HS-27A (cell line): ENCODE measurements at regions not wholly inside any gene's neighbourhood (a gene's known extent, or its start where the extent isn't known, plus 50 kb on each side); places are given as distances from the start of the nearest gene placed in this dataset.

Experiments
- DNase-seq: peaks from one replicate; pipeline ENCODE4 v3.0.0-alpha.2; 2012; ENCODE audit warnings: low read depth, missing footprints

DNA sequence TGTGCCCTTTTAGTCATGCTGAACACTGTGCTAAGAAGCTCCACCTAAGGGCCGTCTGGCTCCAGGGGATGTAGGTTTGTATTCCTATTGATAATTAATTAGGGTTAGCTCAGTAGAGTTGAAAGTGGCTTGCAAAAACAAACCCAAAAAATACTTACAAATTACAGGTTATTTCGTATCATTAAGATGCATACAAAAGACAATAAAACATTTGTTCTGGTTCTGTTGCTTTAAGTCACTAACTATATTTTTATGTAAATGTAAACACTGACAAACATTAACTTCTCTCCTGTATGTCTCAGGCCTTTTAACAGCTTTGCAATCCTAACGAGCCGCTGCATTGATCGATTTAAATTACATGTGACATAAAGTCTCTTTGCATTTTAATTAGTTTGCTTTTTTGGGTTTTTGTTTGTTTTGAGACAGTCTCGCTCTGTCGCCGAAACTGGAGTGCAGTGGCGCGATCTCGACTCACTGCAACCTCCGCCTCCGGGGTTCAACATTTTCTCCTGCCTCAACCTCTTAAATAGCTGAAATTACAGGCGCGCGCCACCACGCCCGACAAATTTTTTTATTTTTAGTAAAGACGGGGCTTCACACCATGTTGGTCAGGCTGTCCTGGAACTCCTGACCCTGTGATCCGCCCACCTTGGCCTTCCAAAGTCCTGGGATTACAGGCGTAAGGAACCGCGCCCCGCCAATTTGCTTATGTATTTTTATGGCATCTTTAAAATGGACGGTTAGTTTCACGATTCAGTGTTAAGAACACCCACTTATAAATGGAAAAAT, 110.9 kb downstream of the HFE start:
- peak; percentile 26 for DNase-seq

DNA sequence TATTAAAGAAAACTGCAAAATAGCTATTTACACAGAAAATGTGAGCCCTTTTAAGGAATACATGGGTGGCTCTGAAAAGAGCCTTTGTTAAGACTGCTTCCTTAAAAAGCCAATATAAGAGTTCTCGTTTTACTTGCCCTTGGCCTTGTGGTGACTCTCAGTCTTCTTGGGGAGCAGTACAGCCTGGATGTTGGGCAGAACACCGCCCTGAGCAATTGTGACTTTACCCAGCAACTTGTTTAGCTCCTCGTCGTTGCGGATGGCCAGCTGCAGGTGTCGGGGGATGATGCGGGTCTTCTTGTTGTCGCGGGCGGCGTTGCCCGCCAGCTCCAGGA, 111.5 kb downstream of the HFE start:
- DNase-seq = peak; percentile 51

DNA sequence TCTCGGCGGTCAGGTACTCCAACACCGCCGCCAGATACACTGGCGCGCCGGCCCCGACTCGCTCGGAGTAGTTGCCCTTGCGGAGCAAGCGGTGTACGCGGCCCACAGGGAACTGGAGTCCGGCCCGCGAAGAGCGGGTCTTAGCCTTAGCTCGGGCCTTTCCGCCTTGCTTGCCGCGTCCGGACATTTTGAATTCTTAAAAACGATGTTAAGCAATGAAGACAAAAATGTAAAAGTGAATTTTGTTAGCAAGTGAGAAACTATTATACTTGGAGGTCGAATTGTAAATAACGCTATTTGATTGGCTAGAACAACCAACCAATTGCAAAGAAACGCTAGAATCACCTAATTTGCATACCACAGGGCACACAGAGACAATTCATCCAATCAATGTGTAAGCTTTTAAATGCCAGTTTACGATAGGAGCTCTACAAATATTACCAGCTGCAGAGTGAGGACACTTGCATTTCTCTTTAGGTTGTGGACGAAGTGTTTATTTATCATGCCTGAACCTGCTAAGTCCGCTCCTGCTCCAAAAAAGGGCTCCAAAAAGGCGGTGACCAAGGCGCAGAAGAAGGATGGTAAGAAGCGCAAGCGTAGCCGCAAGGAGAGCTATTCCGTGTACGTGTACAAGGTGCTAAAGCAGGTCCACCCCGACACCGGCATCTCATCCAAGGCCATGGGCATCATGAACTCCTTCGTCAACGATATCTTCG, 112.0 kb downstream of the HFE start:
- peak; percentile 95 for DNase-seq

DNA sequence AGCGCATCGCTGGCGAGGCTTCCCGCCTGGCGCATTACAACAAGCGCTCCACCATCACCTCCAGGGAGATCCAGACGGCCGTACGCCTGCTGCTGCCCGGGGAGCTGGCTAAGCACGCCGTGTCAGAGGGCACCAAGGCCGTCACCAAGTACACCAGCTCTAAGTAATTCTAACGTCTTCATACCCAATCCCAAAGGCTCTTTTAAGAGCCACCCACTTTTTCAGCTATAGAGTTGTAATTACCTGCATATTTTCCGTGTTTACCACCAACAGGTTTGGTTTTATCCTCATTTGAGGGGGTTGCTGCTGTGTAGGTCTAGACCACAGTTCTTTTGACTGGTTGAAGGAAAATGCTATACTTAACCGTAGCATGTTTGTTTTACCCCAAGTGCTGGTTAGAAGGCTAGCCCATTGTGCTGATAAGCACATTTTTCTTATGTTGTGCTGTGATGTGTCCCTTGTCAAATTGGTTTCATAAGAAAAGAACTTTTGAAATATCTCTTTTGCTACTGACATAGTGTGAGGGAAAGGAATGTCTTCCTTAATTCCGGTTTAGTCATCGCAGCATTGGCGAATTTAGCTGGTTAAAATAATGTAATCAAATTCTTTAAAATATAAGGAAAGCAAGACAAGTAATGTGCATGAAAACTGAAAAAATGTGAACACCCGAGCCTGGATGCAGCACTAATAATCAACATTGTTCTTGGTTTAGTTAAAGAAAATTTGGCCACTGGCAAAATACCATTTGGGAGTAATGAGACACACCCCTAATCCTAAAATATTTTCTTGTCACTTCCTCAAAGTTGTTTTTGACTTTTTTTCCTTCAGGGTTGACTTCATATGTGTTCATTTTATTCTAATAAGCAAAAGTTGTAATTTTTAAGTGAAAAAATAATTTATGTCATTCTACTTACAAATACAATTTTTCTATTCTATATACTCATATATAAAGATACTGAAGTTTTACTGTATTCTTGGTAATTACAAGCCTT, 112.8 kb downstream of the HFE start:
- DNase-seq = peak; percentile 31

DNA sequence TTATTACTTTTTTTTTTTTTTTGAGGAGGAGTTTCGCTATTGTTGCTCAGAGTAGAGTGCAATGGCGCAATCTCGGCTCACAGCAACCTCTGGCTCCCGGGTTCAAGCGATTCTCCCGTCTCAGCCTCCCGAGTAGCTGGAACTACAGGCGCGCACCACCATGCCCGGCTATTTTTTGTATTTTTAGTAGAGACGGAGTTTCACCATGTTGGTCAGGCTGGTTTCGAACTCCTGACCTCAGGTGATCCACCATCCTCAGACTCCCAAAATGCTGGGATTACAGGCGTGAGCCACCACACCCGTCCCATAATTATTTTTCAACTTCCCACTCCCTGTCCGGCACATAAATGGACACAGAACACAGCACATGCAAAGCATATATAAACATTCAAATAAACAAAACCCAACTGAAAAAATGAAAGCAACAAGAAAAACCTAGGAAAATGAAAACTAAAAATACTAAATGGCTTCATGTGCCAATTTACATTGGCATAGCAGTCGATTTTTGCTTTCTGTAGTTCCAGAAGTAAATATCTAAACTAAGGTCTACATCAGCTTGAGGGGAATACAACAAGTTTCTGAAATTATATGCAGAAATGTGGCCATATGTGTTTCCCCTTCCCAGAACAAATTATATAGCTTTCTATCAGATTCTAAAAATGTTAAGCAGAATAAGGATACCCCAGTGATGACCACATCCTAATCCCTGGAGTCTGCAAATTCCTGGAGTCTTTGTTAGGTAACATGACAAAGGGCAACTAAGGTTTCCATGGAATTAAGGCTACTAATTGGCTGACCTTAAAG, 113.9 kb downstream of the HFE start:
- no peak for DNase-seq

DNA sequence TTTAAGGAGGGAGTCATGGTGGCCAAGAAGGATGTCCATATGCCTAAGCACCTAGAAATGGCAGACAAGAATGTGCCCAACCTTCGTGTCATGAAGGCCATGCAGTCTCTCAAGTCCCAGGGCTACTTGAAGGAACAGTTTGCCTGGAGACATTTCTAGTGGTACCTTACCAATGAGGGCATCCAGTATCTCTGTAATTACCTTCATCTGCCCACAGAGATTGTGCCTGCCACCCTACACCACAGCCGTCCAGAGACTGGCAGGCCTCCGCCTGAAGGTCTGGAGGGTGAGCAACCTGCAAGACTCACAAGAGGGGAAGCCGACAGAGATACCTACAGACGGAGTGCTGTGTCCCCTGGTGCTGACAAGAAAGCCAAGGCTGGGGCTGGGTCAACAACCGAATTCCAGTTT, 115.0 kb downstream of the HFE start:
- DNase-seq = no peak

DNA sequence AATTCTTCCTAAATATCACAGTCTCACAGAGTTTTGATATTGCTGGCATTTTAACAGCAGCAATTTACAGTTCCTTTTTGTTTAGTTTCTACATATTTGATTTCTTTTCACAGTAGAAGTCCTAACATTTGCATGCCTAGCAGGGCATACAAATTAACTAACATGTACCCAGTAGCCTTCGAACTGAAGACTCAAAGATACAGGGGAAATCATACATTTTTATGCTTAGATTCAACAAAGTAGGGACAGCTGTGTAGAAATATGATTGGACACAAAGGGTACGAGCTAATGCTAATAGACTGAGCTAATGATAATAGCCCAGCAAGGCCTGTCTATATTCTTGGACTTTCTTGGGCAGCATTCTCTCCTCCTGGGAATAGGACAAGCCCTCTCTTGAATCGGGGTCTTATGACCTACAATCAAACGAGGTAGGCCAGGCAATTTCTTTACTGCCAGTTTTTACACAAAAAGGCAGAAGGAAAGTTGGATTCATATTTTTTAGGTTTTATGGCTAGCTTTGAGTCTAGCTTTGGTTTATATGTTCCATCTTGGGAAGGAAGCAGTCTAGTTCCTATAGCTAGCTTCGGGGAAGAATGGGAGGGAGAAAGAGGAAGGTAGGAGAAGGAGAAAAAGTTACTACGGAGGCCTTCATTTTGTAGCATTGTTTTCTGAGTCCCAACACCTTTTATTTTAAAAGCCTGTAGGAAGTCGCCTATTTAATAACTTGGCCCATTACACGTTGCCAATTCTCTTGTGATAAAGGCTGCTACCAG, 115.8 kb downstream of the HFE start:
- DNase-seq = no peak

DNA sequence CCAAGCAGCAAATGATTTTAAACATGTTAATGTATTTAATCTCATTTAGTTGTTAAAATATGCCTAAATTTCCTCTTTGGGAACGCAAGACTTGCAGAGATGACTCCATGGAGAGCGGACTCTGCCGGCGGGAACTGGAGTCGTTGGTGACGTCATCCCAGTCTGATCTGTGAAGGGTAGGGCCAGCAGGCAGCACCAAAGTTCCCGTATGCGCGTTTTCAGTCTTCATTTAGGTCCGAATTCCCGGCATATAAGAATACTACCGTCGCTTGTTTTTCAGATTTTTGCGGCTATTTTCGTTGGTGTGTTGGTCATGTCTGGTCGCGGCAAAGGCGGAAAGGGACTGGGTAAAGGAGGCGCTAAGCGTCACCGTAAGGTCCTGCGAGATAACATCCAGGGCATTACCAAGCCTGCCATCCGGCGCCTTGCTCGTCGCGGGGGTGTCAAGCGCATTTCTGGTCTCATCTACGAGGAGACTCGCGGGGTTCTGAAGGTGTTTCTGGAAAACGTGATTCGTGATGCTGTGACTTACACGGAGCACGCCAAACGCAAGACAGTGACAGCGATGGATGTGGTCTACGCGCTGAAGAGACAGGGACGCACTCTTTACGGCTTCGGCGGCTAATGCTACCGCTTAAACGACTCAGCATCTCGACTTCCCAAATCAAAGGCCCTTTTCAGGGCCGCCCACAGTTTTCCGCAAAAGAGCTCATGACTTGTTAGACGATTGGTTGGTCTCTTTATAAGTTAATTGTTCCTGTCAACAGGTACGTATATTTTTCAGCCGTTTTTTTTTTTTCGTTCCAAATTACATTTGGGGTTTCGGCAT, 117.3 kb downstream of the HFE start:
- peak; percentile 97 for DNase-seq

DNA sequence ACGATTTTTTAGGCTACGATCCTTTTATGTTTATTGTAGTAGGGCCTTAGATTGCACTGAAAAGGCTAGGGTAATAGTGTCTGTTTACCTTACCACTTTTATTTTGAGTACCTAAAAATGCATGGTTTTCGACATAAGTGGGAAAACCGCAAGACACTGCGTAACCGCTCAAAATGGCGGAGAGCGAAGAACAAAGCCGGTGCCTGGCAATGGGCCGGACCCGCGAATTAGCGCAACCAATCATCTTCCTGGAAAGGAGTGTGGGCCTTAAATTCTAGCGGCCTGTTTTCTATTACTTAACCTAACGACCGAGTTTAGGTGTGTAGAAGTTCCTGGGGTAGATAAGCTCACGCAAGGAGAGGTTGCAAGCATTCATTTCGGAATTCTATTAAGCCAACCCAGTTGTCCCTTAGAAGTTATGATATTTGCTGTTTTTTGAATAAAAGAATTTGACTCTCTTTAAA, 118.0 kb downstream of the HFE start:
- peak; percentile 51 for DNase-seq

DNA sequence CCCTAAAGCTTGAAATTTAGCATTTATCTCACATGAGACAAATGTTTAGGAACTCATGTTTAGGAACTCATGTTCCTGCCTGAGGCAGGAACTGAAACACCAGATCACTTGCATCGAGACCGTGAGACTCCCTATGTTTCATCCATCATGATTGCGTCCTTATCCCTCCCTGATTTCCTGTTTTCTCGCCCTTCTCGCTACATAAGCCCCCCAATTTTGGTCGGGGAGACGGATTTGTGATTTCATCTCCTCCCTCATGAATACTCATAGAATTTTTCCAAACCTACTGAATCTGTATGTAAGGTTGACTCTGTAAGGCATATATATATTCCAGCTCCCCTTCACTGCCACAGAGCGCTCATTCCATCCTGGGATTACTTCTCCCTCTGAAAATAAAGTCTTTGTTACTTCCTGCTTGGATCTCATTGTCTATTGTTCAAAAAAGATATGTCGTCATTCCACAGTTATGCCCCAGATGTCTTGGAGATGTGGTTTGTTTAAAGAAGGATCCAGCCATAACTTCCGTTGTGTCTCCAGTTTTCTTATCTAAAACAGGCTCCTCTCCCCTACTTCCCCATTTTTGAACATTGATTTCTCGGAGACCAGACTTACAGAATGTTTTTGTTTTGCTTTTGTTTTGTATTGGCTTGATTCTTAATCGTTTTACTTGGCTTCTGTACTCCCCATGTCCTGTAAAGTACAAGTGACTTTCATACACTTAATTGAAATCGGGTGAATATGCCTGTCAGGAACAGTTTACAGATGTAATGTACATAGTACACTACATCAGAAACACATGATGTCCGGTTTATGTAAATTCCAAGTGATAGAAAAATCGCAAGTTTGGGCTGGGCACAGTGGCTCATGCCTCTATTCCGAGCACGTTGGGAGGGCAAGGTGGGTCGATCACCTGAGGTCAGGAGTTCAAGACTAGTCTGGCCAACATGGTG, 118.7 kb downstream of the HFE start:
- peak; percentile 60 for DNase-seq

DNA sequence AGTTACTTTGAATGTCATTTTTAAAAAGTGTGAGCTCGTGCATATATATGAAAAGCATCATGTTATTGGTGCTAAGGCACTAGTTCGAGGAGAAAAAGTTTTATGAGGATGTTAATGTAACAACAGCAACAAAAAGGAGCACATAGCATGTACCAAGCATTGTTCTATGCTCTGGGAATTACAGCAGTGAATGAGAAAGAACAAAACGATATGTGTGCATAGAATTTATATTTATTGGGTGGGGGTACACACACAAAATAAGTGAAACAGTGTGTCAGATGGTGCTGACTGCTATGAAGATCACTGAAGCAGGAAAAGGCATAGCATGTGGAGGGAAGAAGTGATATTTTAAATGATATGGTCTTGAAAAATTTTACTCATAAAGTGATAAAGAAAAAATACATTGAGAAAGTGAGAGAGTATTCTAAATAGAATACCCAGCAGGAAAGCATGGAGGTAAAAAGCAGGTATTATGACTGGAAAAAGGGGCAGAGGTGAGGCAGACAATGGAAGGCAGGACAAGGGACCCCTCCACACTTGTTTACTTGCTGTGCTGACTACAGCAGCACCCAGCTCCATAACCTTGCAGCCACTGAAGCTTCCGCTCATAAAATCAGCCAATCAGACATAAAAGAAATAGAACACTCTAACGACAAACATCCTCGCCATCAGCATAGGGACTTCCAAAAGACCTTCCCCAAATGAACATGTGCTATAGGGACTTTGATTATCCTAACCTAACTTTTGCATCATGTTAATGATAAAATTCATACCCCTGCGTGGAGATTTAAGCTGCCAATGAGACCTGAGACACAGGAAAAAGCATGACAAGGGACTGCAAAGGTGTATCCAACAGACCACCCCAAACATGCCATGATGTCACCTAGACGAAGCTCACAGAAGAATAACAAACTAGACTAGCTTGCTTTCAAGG, 119.9 kb downstream of the HFE start:
- no peak for DNase-seq

DNA sequence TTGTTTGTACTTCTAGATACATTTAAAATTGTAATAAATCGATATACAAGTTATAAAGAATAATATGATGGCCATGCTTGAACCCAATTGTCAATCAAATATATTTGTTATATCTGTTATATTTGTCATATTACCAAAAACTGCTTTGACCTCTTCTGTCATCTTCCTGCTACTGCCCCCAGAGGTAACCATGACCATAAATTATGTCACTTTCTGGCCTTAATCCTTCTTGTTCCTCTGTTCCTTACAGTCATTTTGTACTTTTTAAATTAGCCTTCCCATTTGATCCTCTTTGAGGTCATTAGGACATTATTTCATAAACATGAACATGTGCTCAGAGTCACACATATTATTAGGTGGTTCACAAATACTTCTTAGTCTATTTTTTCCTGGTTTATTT, 124.7 kb downstream of the HFE start:
- DNase-seq = no peak

DNA sequence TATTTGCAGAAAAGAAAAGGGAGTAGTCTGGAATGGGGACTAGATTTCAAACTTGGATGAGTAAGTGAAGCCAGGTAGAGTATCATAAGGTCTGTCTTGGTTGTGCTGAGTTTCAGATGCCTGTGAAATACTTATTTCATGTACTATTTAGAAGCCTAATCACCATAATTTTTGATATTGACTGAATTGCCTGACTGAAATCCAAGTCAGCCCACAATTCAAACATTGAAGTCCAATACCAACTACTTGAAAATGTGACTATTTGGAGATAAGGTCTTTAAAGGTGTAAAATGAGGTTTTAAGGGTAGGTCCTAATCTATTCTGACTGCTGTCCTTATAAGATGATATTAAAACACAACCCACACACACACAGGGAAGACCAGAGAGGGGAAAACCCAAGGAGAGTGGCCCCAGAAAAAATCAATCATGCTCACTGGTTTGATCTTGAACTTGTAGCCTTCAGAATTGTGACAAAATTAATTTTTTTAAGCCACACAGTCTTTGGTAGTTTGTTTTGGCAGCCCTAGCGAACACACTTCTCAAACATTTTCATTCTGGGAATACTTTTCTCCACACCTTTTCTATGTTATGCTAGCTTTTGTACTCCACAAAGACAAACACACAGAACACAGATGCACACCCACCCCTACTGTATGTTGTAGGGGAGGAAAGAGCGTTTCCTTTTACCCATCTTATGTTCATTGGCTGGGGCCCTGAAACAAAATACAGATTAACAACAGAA, 126.3 kb downstream of the HFE start:
- DNase-seq = no peak

DNA sequence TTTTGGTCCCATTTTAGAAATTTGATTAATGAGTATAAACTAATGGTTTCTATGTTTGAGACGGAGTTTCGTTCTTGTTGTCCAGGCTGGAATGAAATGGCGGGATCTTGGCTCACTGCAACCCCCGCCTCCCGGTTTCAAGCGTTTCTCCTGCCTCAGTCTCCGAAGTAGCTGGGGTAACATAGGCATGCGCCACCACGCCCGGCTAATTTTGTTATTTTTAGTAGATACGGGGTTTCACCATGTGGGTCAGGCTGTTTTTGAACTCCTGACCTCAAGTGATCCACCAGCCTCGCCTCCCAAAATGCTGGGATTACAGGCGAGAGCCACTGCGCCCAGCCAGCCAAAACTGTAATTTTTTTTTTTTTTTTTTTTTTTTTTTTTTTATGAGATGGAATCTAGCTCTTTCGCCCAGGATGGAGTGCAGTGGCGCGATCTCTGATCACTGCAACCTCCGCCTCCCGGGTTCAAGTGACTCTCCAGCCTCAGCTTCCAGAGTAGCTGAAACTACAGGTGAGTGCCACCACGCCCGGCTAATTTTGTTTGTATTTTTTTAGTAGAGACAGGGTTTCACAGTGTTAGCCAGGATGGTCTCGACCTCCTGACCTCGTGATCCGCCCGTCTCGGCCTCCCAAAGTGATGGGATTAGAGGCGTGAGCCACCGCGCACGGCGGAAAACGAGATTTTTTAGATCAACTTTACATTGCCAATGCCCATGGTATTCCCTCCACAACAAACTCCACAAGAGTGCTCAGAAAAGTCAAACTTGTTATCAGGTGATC, 127.8 kb downstream of the HFE start:
- DNase-seq = no peak

DNA sequence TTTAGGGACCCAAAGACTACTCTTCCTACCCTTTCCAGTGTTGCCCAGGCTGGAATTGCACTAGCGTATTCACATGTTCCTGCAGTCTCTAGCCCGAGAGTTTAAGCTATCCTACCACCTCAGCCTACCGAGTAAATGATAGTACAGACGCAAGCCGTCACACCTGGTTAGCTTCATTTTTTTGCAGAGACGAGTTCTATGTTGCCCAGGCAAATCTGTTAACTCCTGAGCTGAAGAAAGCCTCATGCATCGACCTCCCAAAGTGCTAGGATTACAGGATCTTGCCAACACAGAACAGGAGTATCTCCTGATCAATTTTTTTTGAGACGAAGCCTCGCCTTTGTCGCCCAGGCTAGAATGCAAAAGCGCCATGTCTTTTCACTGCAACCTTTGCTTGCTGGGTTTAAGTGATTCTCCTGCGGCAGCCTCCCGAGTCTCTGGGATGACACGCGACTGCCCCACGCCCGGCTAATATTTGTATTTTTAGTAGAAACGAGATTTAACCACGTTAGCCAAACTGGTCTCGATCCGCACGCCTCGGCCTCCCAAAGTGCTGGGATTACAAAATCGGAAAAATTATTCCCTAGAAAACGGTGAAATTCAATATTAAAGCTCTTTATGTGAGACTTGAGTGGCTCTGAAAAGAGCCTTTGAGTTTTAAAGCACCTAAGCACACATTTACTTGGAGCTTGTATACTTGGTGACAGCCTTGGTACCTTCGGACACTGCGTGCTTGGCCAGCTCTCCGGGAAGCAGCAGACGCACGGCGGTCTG, 128.5 kb downstream of the HFE start:
- DNase-seq = no peak
